ENCODE measurements at regions not wholly inside any gene's neighbourhood (a gene's known extent, or its start where the extent isn't known, plus 50 kb on each side); places are given as distances from the start of the nearest gene placed in this dataset.

DNA sequence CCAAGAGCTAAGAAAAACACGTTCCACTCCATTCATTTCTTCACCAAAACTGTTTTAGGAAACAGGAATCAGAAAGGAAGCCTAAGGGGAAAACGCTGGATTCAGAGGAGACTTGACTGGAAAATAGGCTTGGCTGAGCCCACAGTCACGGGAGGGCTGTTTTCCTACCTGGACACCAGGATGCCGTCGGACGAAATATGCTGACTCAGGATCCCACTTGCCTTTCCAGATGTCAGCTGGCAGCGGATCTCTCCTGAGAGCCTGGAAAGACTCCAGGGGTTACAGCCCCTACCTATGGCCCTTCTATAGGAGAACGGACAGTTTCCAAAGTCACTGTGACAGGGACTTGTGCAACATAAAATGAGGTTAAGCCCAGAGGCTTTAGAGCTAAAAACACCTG lies 245.1 kb downstream of the C16orf95 start:
- DNase-seq (ENCODE audit: low spot score) = no peak

DNA sequence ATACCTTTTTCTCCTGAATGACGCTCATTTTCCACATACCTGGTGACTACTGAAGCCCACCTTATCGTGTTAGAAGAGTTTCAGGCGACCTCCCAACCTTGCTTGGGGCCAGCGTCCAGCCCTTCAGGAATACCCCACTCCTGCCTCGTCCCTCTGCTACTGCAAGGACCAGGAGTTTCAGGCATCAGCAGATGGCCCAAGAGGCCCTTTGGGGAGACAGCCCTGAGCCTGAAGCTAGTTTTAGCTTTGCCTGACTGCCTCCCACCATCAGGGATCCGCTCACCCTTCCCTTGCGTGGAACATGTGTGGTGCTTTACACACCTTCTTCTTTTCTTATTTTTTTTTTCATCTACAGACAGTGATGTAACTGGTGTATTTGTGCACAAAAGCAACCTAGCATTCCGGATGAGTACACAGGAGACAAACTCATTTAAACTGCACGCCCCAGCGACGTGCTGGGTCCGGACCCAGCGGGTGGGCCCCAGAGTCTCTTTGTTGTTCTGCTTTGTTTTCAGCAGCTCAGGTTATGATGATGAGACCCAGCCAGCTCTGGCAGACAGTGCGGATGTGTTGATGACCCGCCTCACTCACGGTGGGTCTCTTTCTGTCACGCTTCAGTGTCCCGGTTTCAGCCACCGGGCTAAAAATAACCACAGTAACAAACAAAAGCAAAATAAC lies 242.4 kb downstream of the C16orf95 start:
- no peak for DNase-seq (ENCODE audit: low spot score)

GRCh38 chr16:87075319-87075860 lies 241.8 kb downstream of the C16orf95 start:
- no peak for DNase-seq (ENCODE audit: low spot score)

DNA sequence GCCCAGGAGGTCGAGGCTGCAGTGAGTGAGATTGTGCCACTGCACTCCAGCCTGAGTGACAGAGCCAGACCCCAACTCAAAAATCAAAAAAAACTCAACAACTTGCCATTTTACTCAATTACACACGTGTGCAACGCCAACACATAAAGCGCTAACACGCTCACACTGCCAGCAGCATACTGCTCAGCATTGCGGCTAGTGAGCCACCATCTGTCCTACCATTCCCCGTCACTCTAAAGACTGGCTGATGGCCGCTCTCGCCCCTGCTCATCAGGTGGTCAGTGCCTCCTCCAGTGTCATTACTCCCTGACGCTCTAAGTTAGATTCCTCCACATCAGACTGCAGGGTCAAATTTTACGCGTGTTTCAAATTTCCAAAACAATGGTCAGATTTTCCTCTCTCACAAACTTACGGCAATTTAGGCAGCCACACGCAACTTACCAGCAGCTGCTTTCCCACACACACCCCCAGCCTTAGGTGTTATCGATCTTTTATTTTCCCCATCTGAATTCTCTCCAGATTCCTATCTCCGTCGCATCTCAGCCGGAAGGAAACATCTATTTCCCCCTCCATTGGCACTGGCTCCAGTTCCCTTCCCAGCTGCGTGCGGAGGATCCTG lies 240.8 kb downstream of the C16orf95 start:
- no peak for DNase-seq (ENCODE audit: low spot score)

GRCh38 chr16:87076950-87077749 lies 240.0 kb downstream of the C16orf95 start:
- DNase-seq (ENCODE audit: low spot score) = peak; percentile 8

DNA sequence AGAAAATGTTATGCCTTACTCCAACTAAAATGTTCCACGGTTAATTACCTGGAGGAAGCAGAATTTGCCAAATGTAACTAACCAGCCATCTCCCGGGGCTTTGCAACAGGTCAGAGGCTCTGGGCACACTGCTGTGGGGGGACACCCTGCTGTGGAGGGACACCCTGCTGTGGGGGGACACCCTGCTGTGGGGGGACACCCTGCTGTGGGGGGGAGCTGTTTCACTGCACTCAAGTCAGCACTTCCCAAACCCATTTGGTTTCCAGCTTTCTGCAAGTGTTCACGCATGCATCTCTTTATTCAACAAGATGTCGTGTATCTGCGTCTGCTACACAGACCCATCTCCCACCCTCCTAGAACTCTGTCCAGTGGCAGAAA lies 239.5 kb downstream of the C16orf95 start:
- DNase-seq (ENCODE audit: low spot score) = no peak

GRCh38 chr16:87080571-87081167 lies 236.5 kb downstream of the C16orf95 start:
- no peak for DNase-seq (ENCODE audit: low spot score)

DNA sequence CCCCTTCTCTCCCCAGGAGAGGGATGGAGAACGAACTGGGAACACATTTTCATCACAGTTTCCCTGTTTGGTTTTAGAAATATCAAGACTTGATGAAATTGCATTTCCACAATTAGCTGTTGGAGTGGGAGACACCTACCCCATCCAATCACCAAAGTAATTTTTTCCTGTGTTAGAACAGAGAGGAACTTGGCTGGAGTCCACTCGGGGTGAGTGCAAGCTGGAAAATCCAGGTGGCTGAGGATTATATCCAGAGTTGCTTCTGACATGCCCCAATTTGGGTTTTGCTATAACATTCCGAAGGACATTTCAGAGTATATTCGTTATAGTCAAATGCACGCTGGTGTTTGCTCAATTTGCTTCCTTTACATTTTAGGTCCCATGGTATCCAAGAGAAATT lies 231.8 kb downstream of the C16orf95 start:
- no peak for DNase-seq (ENCODE audit: low spot score)

- no peak for DNase-seq (ENCODE audit: low spot score)
Observed at GRCh38 chr16:87086156-87086555, 231.0 kb downstream of the C16orf95 start.

GRCh38 chr16:87086575-87086974 lies 230.6 kb downstream of the C16orf95 start:
- no peak for DNase-seq (ENCODE audit: low spot score)

- no peak for DNase-seq (ENCODE audit: low spot score)
Observed at GRCh38 chr16:87092958-87093357, 224.2 kb downstream of the C16orf95 start.

DNA sequence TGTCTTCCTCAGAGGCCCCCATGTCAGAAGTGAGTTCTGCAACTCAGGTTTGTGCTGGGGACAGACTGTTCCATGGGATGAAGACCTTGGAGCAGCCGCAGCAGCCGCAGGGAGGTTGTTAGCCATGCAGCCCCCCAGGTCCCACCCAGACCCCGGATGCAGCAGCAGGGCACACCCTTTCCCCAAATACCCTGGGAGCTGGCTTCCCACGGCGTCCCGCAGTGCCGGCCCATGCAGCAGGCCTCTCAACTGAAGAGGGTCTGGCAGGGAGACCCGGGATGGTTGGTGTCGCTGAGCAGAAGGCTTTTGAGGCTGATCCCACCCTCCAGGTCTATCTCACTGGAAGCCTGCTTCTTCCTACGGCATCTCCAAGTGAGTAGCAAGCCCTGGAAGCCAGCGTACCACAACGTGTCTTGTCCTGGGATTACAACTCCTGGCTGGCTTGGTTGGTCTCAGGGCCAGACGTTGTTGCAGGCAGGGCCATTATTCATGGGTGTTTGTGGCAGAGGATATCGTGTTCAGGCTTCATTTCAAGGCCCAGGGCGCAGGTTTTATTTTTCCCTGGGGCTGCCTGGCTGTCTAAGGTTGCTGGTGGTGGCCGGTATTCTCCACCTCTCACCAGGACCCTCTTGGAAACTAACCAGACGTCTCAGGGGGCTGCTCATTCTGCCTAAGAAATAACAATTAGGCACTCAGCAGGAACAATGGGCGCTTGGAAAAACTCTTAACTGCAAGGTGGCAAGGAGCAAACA lies 223.2 kb downstream of the C16orf95 start:
- no peak for DNase-seq (ENCODE audit: low spot score)

DNA sequence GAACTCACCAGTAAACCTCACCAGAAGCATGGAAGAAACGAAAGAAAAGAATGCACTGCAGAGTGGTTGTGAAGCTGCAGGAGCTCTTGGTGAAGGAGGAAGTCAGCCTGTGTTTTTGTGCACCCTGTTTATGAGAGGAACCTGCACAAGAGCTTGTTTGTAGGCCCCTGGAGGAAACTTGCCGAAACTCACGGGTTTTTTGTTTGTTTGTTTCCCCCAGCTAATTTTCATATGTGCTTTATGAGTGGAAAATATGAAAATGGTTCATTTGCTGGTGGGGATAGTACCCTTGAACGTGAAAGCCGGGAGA lies 222.7 kb downstream of the C16orf95 start:
- no peak for DNase-seq (ENCODE audit: low spot score)

DNA sequence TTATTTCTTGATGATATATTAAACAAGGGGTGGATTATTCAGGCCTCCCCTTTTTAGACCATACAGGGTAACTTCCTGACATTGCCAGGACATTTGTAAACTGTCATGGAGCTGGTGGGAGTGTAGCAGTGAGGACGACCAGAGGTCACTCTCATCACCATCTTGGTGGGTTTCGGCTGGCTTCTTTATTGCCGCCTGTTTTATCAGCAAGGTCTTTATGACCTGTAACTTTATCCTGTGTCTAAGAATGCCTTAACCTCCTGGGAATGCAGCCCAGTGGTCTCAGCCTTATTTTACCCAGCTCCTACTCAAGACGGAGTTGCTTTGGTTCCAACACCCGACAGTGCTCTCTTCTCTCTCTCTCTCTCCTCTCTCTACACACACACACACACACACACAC lies 221.9 kb downstream of the C16orf95 start:
- DNase-seq (ENCODE audit: low spot score) = no peak

DNA sequence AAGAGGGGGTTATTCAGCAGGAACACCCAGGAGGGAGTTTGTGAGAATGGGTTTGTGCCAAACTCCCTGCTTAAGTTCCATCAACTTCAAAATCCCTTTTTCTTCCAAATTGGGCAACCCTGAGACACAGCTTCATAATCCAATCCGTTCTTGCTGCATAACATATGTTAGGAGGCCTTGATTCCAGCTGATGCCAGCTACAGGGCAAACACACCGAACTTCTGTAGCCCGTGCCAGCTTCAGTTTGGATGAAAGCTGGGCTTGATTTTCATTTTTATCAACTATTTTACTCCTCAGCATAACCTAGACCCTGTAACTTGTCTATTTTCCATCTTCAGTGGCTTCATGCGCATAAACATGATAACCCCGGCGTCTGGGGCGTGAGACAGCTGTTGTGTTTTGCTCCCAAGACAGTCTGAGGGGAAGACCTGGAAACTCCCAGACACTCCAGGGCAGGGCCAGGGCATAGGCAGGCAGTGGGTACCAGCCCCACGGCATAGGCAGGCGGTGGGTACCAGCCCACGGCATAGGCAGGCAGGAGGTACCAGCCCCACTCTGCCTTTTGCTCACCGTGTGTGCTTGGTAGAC lies 220.4 kb downstream of the C16orf95 start:
- no peak for DNase-seq (ENCODE audit: low spot score)

- DNase-seq (ENCODE audit: low spot score) = no peak
Observed at GRCh38 chr16:87098361-87098760, 218.8 kb downstream of the C16orf95 start.

DNA sequence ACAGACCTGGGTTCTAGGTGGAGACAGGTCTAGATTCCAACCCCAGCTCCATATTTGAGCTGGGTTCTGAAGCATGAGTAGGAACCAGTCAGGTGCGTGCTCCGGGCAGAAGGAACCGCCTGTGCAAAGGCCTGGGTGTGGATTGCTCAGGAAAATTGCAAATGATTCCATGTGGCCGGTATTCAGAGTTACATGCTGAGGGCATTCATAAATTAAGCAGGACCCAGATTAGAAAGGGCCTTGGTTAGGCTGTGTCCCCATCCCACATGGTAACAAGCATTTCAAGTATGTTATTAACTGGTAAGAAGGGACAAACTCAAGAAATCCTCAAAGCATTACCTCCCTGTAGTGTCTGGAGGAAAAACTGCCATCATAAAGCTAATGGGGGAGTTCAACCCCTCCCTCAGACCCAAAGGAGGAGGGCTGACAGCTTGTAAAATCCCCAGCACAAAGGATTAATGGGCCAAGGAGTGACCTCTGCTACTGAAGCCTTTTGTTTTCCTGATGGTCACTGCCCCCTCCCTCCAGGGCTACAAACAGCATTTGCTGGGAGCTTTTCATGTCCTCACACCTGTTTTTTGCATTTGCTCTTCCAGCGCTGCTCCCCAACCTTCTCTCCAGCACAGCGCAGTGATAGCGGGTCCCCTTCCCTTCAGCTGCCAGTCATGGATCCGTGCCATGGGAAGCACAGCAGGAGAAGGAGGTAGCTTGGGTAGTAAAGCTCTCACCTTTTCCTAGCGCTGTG lies 218.0 kb downstream of the C16orf95 start:
- no peak for DNase-seq (ENCODE audit: low spot score)

- DNase-seq (ENCODE audit: low spot score) = no peak
Observed at GRCh38 chr16:87100306-87101058, 216.7 kb downstream of the C16orf95 start.

DNA sequence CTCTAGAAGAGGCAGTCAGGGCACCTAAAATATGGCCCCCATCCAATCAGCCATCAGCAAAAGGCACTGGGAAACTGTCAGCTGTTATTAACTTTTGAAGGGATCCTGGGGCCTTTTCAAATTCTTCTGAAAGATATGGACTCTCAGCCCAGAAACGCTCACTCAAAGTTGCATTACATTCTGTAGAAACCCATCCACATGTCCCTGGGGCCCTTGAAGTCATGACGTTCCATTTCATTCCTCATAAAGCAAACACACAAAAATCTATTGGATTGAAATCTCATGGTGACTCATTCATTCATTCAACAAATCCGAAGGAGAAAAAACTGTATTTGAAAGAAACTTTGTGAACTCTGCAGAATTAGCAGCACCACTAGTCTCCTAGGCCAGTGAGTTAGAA lies 215.3 kb downstream of the C16orf95 start:
- DNase-seq (ENCODE audit: low spot score) = no peak

- no peak for DNase-seq (ENCODE audit: low spot score)
Observed at GRCh38 chr16:87107201-87107600, 210.0 kb downstream of the C16orf95 start.
